Mesendoderm (in vitro differentiated cells): ENCODE measurements at regions not wholly inside any gene's neighbourhood (a gene's known extent, or its start where the extent isn't known, plus 50 kb on each side); places are given as distances from the start of the nearest gene placed in this dataset.

Experiments used
- DNase-seq: peaks from one replicate; pipeline ENCODE4 v3.0.0; 2013
- H2AK5ac ChIP-seq: 2 replicates; pipeline ENCODE4 v1.6.1; 2013; ENCODE audit warnings: low read length, inconsistent platforms
- H2BK120ac ChIP-seq: 2 replicates; pipeline ENCODE4 v1.6.1; 2013; ENCODE audit warnings: low read depth, mild to moderate bottlenecking, low read length, moderate library complexity, mixed read lengths
- H2BK15ac ChIP-seq: replicated peaks from 2 replicates; pipeline ENCODE4 v1.6.1; 2013; ENCODE audit warnings: low read depth, mild to moderate bottlenecking, moderate library complexity
- H2BK5ac ChIP-seq: 2 replicates; pipeline ENCODE4 v1.6.1; 2013; ENCODE audit warnings: low read length, inconsistent platforms
- H3K18ac ChIP-seq: 2 replicates; pipeline ENCODE4 v1.6.1; 2013; ENCODE audit warnings: mild to moderate bottlenecking, low read length, mixed read lengths
- H3K23ac ChIP-seq: one replicate; pipeline ENCODE4 v1.6.1; 2013; ENCODE audit warnings: low read length
- H3K27ac ChIP-seq: 2 replicates; pipeline ENCODE4 v1.5.1; 2013; ENCODE audit warnings: low read depth, mild to moderate bottlenecking, inconsistent platforms, low read length, moderate library complexity
- H3K27me3 ChIP-seq: 2 replicates; pipeline ENCODE4 v1.6.1; 2013; ENCODE audit warnings: low read length, control low read depth, mild to moderate bottlenecking, inconsistent platforms; ENCODE audit not compliant: insufficient read depth, poor library complexity
- H3K36me3 ChIP-seq: 2 replicates; pipeline ENCODE4 v1.6.1; 2013; ENCODE audit warnings: low read length, inconsistent platforms; ENCODE audit not compliant: control insufficient read depth, insufficient read depth
- H3K4ac ChIP-seq: one replicate; pipeline ENCODE4 v1.6.1; 2013; ENCODE audit warnings: low read depth, mild to moderate bottlenecking, low read length, moderate library complexity
- H3K4me1 ChIP-seq: 2 replicates; pipeline ENCODE4 v1.6.1; 2013; ENCODE audit warnings: low read depth, low read length, inconsistent platforms; ENCODE audit not compliant: control insufficient read depth
- H3K4me2 ChIP-seq: 2 replicates; pipeline ENCODE4 v1.6.1; 2013; ENCODE audit warnings: low read length
- H3K4me3 ChIP-seq: 2 replicates; pipeline ENCODE4 v1.5.1; 2013; ENCODE audit warnings: mild to moderate bottlenecking, low read length
- H3K56ac ChIP-seq: one replicate; pipeline ENCODE4 v1.6.1; 2013; ENCODE audit warnings: low read length
- H3K79me1 ChIP-seq: 2 replicates; pipeline ENCODE4 v1.6.1; 2013; ENCODE audit warnings: low read length, inconsistent platforms
- H3K79me2 ChIP-seq: 2 replicates; pipeline ENCODE4 v1.6.1; 2013; ENCODE audit warnings: mild to moderate bottlenecking, low read length; ENCODE audit not compliant: control insufficient read depth, insufficient read depth
- H3K9ac ChIP-seq: 2 replicates; pipeline ENCODE4 v1.6.1; 2013; ENCODE audit warnings: low read length, inconsistent platforms
- H4K5ac ChIP-seq: one replicate; pipeline ENCODE4 v1.6.1; 2013; ENCODE audit warnings: low read length
- H4K8ac ChIP-seq: one replicate; pipeline ENCODE4 v1.6.1; 2013; ENCODE audit warnings: low read depth, mild to moderate bottlenecking, control low read depth, low read length, moderate library complexity
- WGBS: extraction: QIAGEN DNeasy Blood & Tissue Kit; methylation state at CpG from one replicate; pipeline ENCODE4 v1.1.7; 2013; ENCODE audit warnings: low lambda C conversion rate, missing lambda C conversion rate; ENCODE audit not compliant: insufficient coverage; ENCODE audit errors: extremely low coverage; 5-methylcytosine and 5-hydroxymethylcytosine counted together

DNA sequence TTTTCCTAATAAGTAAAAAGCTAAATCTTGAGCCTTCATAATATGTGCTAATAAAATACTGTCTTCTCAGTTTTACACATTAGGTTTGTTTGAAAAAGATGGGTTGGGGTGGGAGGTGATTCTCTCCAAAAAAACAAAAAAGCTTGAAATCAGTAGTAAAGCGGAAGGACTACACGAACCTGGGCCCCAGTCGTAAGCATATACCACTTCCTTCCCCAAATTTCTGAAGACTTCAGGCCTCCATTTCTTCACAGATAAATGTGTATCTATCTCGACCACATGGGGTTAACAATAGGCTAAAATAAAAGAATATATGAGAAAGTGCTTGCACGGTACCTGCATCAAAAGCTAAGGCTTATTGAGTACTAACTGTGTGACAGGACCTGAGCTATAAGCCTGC, 51.6 kb upstream of the PAX2 start:
- no CpG with 5 or more reads among the region's 5 CpGs for WGBS
- no peaks in the 10 kb centered on the region for H3K27me3 ChIP-seq
- H3K4me3 ChIP-seq: no peak overlapping the region
- no peak overlapping the region for H3K4ac ChIP-seq
- no peak overlapping the region for H4K5ac ChIP-seq
- H3K36me3 ChIP-seq: no peaks in the 10 kb centered on the region
- no peak overlapping the region for H4K8ac ChIP-seq
- H3K4me1 ChIP-seq: no peaks in the 10 kb centered on the region
- no peak overlapping the region for H3K23ac ChIP-seq
- H3K18ac ChIP-seq: no peak overlapping the region
- H2BK5ac ChIP-seq: no peak overlapping the region
- H2BK15ac ChIP-seq: no peak overlapping the region
- no peak overlapping the region for H3K9ac ChIP-seq
- no peak for DNase-seq
- H2BK120ac ChIP-seq: no peak overlapping the region
- H3K27ac ChIP-seq: no peak overlapping the region
- no peaks in the 10 kb centered on the region for H3K79me2 ChIP-seq
- H3K4me2 ChIP-seq: no peak overlapping the region
- no peak overlapping the region for H2AK5ac ChIP-seq
- H3K79me1 ChIP-seq: no peaks in the 10 kb centered on the region
- H3K56ac ChIP-seq: no peak overlapping the region
